ENCODE measurements at regions not wholly inside any gene's neighbourhood (a gene's known extent, or its start where the extent isn't known, plus 50 kb on each side); places are given as distances from the start of the nearest gene placed in this dataset.

GRCh38 chr2:120678251-120678650, 57.4 kb upstream of the GLI2 start:
- no peak for ATAC-seq
- H4K20me1 ChIP-seq (replicated peaks; ENCODE audit: insufficient read depth): no peaks in the 10 kb centered on the region
- Mint-ChIP-seq H3K4me3 (no peak overlapping the region), H3K4me1 (peaks cover 3% of the 10 kb centered on the region; the same call in 1 of the 3 replicates), H3K36me3 (ENCODE audit: low read depth) (no peaks in the 10 kb centered on the region), H3K9me3 (peaks cover 5% of the 10 kb centered on the region; the same call in 2 of the 3 replicates), H3K27me3 (ENCODE audit: insufficient read depth, low read depth, poor library complexity) (peaks cover 20% of the 10 kb centered on the region), H3K27ac (no peak overlapping the region)
- no peaks in the 10 kb centered on the region for H3K36me3 ChIP-seq (ENCODE audit: insufficient read depth)
- H3K9me2 ChIP-seq (ENCODE audit: insufficient read depth): no peaks in the 10 kb centered on the region
- no peaks in the 10 kb centered on the region for H3K27me3 ChIP-seq (ENCODE audit: insufficient read depth)
- H3K4me3 ChIP-seq: no peak overlapping the region
- no peaks in the 10 kb centered on the region for H3F3A ChIP-seq (replicated peaks; ENCODE audit: low read depth)
- H3K4me2 ChIP-seq: no peak overlapping the region
- H3K4me1 ChIP-seq (ENCODE audit: insufficient read depth): no peaks in the 10 kb centered on the region
- H2AFZ ChIP-seq: no peak overlapping the region
- TF ChIP-seq CTCF (conservative IDR thresholded peaks at IDR 0.05; ENCODE audit: low read depth in 2 of 2): 0 out of 4 replicates have a peak, but pooled peaks of 1 of the 2 experiments have one; percentile 6
- TF ChIP-seq, protein P1, sequence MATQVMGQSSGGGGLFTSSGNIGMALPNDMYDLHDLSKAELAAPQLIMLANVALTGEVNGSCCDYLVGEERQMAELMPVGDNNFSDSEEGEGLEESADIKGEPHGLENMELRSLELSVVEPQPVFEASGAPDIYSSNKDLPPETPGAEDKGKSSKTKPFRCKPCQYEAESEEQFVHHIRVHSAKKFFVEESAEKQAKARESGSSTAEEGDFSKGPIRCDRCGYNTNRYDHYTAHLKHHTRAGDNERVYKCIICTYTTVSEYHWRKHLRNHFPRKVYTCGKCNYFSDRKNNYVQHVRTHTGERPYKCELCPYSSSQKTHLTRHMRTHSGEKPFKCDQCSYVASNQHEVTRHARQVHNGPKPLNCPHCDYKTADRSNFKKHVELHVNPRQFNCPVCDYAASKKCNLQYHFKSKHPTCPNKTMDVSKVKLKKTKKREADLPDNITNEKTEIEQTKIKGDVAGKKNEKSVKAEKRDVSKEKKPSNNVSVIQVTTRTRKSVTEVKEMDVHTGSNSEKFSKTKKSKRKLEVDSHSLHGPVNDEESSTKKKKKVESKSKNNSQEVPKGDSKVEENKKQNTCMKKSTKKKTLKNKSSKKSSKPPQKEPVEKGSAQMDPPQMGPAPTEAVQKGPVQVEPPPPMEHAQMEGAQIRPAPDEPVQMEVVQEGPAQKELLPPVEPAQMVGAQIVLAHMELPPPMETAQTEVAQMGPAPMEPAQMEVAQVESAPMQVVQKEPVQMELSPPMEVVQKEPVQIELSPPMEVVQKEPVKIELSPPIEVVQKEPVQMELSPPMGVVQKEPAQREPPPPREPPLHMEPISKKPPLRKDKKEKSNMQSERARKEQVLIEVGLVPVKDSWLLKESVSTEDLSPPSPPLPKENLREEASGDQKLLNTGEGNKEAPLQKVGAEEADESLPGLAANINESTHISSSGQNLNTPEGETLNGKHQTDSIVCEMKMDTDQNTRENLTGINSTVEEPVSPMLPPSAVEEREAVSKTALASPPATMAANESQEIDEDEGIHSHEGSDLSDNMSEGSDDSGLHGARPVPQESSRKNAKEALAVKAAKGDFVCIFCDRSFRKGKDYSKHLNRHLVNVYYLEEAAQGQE (IDR thresholded peaks at IDR 0.05; ENCODE audit: unreplicated experiment): no peak
- H3K27ac ChIP-seq (ENCODE audit: low read depth): no peak overlapping the region
- no peak for DNase-seq (ENCODE audit: low spot score)
- H3K79me2 ChIP-seq (replicated peaks; ENCODE audit: insufficient read depth): no peaks in the 10 kb centered on the region

GRCh38 chr2:120678926-120679325, 56.7 kb upstream of the GLI2 start:
- no peaks in the 10 kb centered on the region for H3K36me3 ChIP-seq (ENCODE audit: insufficient read depth)
- peaks cover 5% of the 10 kb centered on the region; the same call in 2 of the 3 replicates for H3K9me3 Mint-ChIP-seq
- DNase-seq (ENCODE audit: low spot score) (no peak), ATAC-seq (no peak)
- no peak overlapping the region for H3K4me3 Mint-ChIP-seq
- no peaks in the 10 kb centered on the region for H3K36me3 Mint-ChIP-seq (ENCODE audit: low read depth)
- no peaks in the 10 kb centered on the region for H3K4me1 ChIP-seq (ENCODE audit: insufficient read depth)
- peaks cover 3% of the 10 kb centered on the region; the same call in 1 of the 3 replicates for H3K4me1 Mint-ChIP-seq
- peaks cover 17% of the 10 kb centered on the region for H3K27me3 Mint-ChIP-seq (ENCODE audit: insufficient read depth, low read depth, poor library complexity)
- H3K27me3 ChIP-seq (ENCODE audit: insufficient read depth): no peaks in the 10 kb centered on the region
- no peak overlapping the region for H3K4me3 ChIP-seq
- H3K27ac Mint-ChIP-seq: no peak overlapping the region
- no peaks in the 10 kb centered on the region for H3K9me2 ChIP-seq (ENCODE audit: insufficient read depth)
- H3F3A ChIP-seq (replicated peaks; ENCODE audit: low read depth): 0 out of 2 replicates have a peak, but pooled peaks cover 3% of the 10 kb centered on the region
- H3K79me2 ChIP-seq (replicated peaks; ENCODE audit: insufficient read depth): no peaks in the 10 kb centered on the region
- no peak overlapping the region; the same call in 1 of the 2 replicates for H2AFZ ChIP-seq
- H3K27ac ChIP-seq (ENCODE audit: low read depth): no peak overlapping the region
- H4K20me1 ChIP-seq (replicated peaks; ENCODE audit: insufficient read depth): no peaks in the 10 kb centered on the region
- no peak overlapping the region for H3K4me2 ChIP-seq
- TF ChIP-seq CREB1 (CRISPR knock-in tag; IDR thresholded peaks at IDR 0.05; ENCODE audit: low read depth) (no peak), STAT1 (IDR thresholded peaks at IDR 0.05; ENCODE audit: unreplicated experiment) (no peak), CTCF (conservative IDR thresholded peaks at IDR 0.05; ENCODE audit: low read depth in 2 of 2) (no peak), ZNF331 (CRISPR knock-in tag; IDR thresholded peaks at IDR 0.05; ENCODE audit: low read depth) (no peak), EZH2phosphoT487 (IDR thresholded peaks at IDR 0.05; ENCODE audit: unreplicated experiment) (no peak)
- TF ChIP-seq, protein P2, sequence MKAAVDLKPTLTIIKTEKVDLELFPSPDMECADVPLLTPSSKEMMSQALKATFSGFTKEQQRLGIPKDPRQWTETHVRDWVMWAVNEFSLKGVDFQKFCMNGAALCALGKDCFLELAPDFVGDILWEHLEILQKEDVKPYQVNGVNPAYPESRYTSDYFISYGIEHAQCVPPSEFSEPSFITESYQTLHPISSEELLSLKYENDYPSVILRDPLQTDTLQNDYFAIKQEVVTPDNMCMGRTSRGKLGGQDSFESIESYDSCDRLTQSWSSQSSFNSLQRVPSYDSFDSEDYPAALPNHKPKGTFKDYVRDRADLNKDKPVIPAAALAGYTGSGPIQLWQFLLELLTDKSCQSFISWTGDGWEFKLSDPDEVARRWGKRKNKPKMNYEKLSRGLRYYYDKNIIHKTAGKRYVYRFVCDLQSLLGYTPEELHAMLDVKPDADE (IDR thresholded peaks at IDR 0.05): no peak
- TF ChIP-seq, protein P1 (IDR thresholded peaks at IDR 0.05; ENCODE audit: unreplicated experiment): no peak
